Omental fat pad (tissue), 3 donors: ENCODE measurements at regions not wholly inside any gene's neighbourhood (a gene's known extent, or its start where the extent isn't known, plus 50 kb on each side); places are given as distances from the start of the nearest gene placed in this dataset.

ENCODE experiments used
- ATAC-seq: fragments of 150-250 bp; one replicate; pipeline ENCODE4 v1.9.1; 2016; ENCODE audit warnings: mild to moderate bottlenecking, moderate library complexity; ENCODE audit not compliant: low FRiP score
- DNase-seq: peaks from one replicate; pipeline ENCODE4 v3.0.0-alpha.2; 2019; ENCODE audit warnings: low spot score
- CTCF ChIP-seq, 3 donors: fragments of 450-650 bp; IDR thresholded peaks; one replicate each; pipeline ENCODE4 v1.5.1; 2016 to 2017; ENCODE audit warnings: antibody characterized with exemption in 3 of 3, mild to moderate bottlenecking in 3 of 3, moderate library complexity in 2 of 3

- ATAC-seq = no peak
- no peak for DNase-seq
- no peak for TF ChIP-seq CTCF (IDR thresholded peaks at IDR 0.05)
These were observed 164.6 kb downstream of the TNFSF13B start for GRCh38 chr13:108433976-108434755.

- ATAC-seq (no peak), DNase-seq (no peak)
- no peak for TF ChIP-seq CTCF (IDR thresholded peaks at IDR 0.05)
These were observed 166.1 kb downstream of the TNFSF13B start for GRCh38 chr13:108435393-108436149.

- DNase-seq = no peak
- no peak for TF ChIP-seq CTCF (IDR thresholded peaks at IDR 0.05)
- ATAC-seq = no peak
These were observed 168.0 kb downstream of the TNFSF13B start for GRCh38 chr13:108437496-108437895.

GRCh38 chr13:108439556-108439955 is 170.0 kb downstream of the TNFSF13B start:
- no peak for TF ChIP-seq CTCF (IDR thresholded peaks at IDR 0.05)
- no peak for ATAC-seq
- DNase-seq = no peak

- DNase-seq (no peak), ATAC-seq (no peak)
These were observed 174.9 kb downstream of the TNFSF13B start for GRCh38 chr13:108444448-108444847.

GRCh38 chr13:108448891-108449290 is 179.4 kb downstream of the TNFSF13B start:
- TF ChIP-seq CTCF (IDR thresholded peaks at IDR 0.05) = no peak
- DNase-seq (no peak), ATAC-seq (no peak)

More at GRCh38 chr13:108444448-108444847, 174.9 kb downstream of the TNFSF13B start:
- no peak for TF ChIP-seq CTCF (IDR thresholded peaks at IDR 0.05)
